PC-3 (cell line): ENCODE measurements at regions not wholly inside any gene's neighbourhood (a gene's known extent, or its start where the extent isn't known, plus 50 kb on each side); places are given as distances from the start of the nearest gene placed in this dataset.

Experiments used
- ATAC-seq: fragments of 200-7000 bp; cut with Tn5 transposase; 2 replicates; pipeline ENCODE4 v1.9.1; 2020; ENCODE audit warnings: mild to moderate bottlenecking, moderate library complexity
- BruUV-seq: library from RNA; stranded (reverse); fragments of 400-500 nt; replicated peaks from 2 replicates; lab custom pipeline; 2021; lab: Mats Ljungman, UMichigan
- CTCF ChIA-PET: fragments of 300-600 bp; sonication (Branson Sonifier 250); formaldehyde crosslinking; loops from one replicate; lab custom pipeline; 2022; ENCODE audit warnings: antibody characterized with exemption; lab: Charles Lee
- POLR2A ChIA-PET: fragments of 300-600 bp; sonication (Branson Sonifier 250); formaldehyde crosslinking; loops from one replicate; lab custom pipeline; 2022; ENCODE audit warnings: antibody characterized with exemption; ENCODE audit not compliant: unreplicated experiment; lab: Charles Lee
- DNase-seq: peaks from one replicate; pipeline ENCODE4 v3.0.0-alpha.2; 2015
- H2AFZ ChIP-seq: fragments of 300-600 bp; sonication (generic); 2 replicates; pipeline ENCODE4 v1.6.0; 2016; ENCODE audit warnings: antibody characterized with exemption, low read length
- H3F3A ChIP-seq: fragments of 300-600 bp; sonication (generic); one replicate; pipeline ENCODE4 v1.6.0; 2017; ENCODE audit warnings: antibody characterized with exemption, low read length, control low read depth, mild to moderate bottlenecking; ENCODE audit not compliant: unreplicated experiment
- H3K27ac ChIP-seq: fragments of 300-600 bp; sonication (generic); 2 replicates; pipeline ENCODE4 v1.5.1; 2016; ENCODE audit warnings: mild to moderate bottlenecking, low read length
- H3K27me3 ChIP-seq: fragments of 300-600 bp; sonication (generic); 2 replicates; pipeline ENCODE4 v1.6.1; 2016; ENCODE audit warnings: low read length, mixed read lengths
- H3K36me3 ChIP-seq: fragments of 300-600 bp; sonication (generic); 2 replicates; pipeline ENCODE4 v1.6.1; 2016; ENCODE audit warnings: low read depth, mixed run types, low read length, mixed read lengths
- H3K4me1 ChIP-seq: fragments of 300-600 bp; sonication (generic); 2 replicates; pipeline ENCODE4 v1.5.1; 2016; ENCODE audit warnings: low read length; ENCODE audit not compliant: insufficient read depth
- H3K4me2 ChIP-seq: fragments of 300-600 bp; sonication (generic); 2 replicates; pipeline ENCODE4 v1.6.0; 2016; ENCODE audit warnings: low read length
- H3K4me3 ChIP-seq: fragments of 300-600 bp; sonication (generic); 2 replicates; pipeline ENCODE4 v1.5.1; 2016; ENCODE audit warnings: mild to moderate bottlenecking, low read length, mixed read lengths
- H3K79me2 ChIP-seq: fragments of 300-600 bp; sonication (generic); 2 replicates; pipeline ENCODE4 v1.6.1; 2017; ENCODE audit warnings: low read length, mixed read lengths
- H3K9ac ChIP-seq: fragments of 300-600 bp; sonication (generic); 2 replicates; pipeline ENCODE4 v1.6.0; 2016; ENCODE audit warnings: mild to moderate bottlenecking, low read length
- H3K9me2 ChIP-seq: fragments of 300-600 bp; sonication (generic); replicated peaks from 2 replicates; pipeline ENCODE4 v1.6.1; 2016; ENCODE audit warnings: mixed run types, low read length, mixed read lengths
- H3K9me3 ChIP-seq: fragments of 300-600 bp; sonication (generic); 2 replicates; pipeline ENCODE4 v1.6.1; 2016; ENCODE audit warnings: low read length, mixed read lengths
- H4K20me1 ChIP-seq: fragments of 300-600 bp; sonication (generic); 2 replicates; pipeline ENCODE4 v1.6.1; 2016; ENCODE audit warnings: low read length, mixed read lengths
- CTCF ChIP-seq: fragments of 300-600 bp; sonication (generic); conservative IDR thresholded peaks from 2 replicates; pipeline ENCODE4 v1.5.1; 2017; ENCODE audit warnings: antibody characterized with exemption, low read depth, mild to moderate bottlenecking, low read length
- EZH2 ChIP-seq: fragments of 300-600 bp; sonication (generic); IDR thresholded peaks from one replicate; pipeline ENCODE4 v1.6.1; 2017; ENCODE audit warnings: antibody characterized with exemption, mild to moderate bottlenecking, low read length; ENCODE audit not compliant: unreplicated experiment
- EZH2phosphoT487 ChIP-seq: fragments of 300-600 bp; sonication (generic); IDR thresholded peaks from 2 replicates; pipeline ENCODE4 v1.6.1; 2018; ENCODE audit warnings: mild to moderate bottlenecking, antibody characterized with exemption, low read length, borderline replicate concordance
- intact Hi-C: fragments of 100-400 bp; cut with micrococcal nuclease; formaldehyde crosslinking; loops from 2 replicates; pipeline ENCODE4 v1.9.0; 2023

- H3K27ac ChIP-seq = no peak overlapping the region
- H3K9me3 ChIP-seq = no peaks in the 10 kb centered on the region
- no peak overlapping the region for H3K9ac ChIP-seq
- CTCF ChIA-PET = no interaction called here
- H3K4me2 ChIP-seq = no peak overlapping the region
- peaks cover 4% of the 10 kb centered on the region; the same call in 1 of the 2 replicates for H3K27me3 ChIP-seq
- no peaks in the 10 kb centered on the region for H3K9me2 ChIP-seq
- no peak overlapping the region for H3K4me3 ChIP-seq
- H3K79me2 ChIP-seq = no peaks in the 10 kb centered on the region
- ATAC-seq = no peak
- no TSS peak for BruUV-seq
- intact Hi-C loops = no loop called here
- POLR2A ChIA-PET = no interaction called here
- H4K20me1 ChIP-seq = no peaks in the 10 kb centered on the region
- H3K36me3 ChIP-seq = no peaks in the 10 kb centered on the region
- no peak overlapping the region for H2AFZ ChIP-seq
- H3K4me1 ChIP-seq = no peaks in the 10 kb centered on the region
- TF ChIP-seq CTCF (no peak), EZH2phosphoT487 (no peak)
- no peak for DNase-seq
- H3F3A ChIP-seq = no peaks in the 10 kb centered on the region
Observed at GRCh38 chr9:3006851-3007250, 163.0 kb upstream of the PUM3 start.

DNA sequence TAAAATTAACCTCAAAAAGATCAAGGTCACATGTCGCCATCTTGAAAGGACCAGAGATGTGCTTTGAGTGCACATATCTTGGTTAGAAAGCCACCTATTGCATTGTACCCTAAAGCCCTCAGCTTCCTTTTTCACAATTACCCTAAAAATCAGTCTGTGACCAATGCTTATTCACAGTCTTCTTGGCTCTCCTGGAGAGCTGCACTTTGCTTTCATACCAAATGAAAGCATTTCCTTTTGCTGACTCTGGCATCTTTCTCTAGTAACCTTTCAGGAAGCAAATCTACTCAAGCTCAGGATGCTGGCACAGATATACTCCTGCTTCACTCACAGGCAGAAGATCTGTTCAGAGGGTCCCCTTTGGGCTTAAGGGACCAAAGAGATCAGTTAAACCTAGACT, 160.7 kb upstream of the PUM3 start:
- DNase-seq = no peak
- Histone ChIP-seq H3K79me2 (no peaks in the 10 kb centered on the region), H3K36me3 (no peaks in the 10 kb centered on the region), H2AFZ (no peak overlapping the region), H3K27me3 (no peaks in the 10 kb centered on the region), H4K20me1 (no peaks in the 10 kb centered on the region), H3K9me2 (no peaks in the 10 kb centered on the region), H3K27ac (no peak overlapping the region), H3K4me3 (no peak overlapping the region), H3F3A (no peaks in the 10 kb centered on the region), H3K4me1 (no peaks in the 10 kb centered on the region), H3K9ac (no peak overlapping the region), H3K4me2 (no peak overlapping the region), H3K9me3 (no peaks in the 10 kb centered on the region)
- no TSS peak for BruUV-seq
- no peak for ATAC-seq
- ChIA-PET CTCF (no interaction called here), POLR2A (no interaction called here)
- intact Hi-C loops = no loop called here
- TF ChIP-seq EZH2phosphoT487 (no peak), EZH2 (no peak), CTCF (no peak)

- no TSS peak for BruUV-seq
- intact Hi-C loops = no loop called here
- DNase-seq = no peak
- no peak overlapping the region for H3K27ac ChIP-seq
- H3K9me3 ChIP-seq = no peaks in the 10 kb centered on the region
- no peaks in the 10 kb centered on the region for H3K9me2 ChIP-seq
- H3K27me3 ChIP-seq = no peaks in the 10 kb centered on the region
- no peaks in the 10 kb centered on the region for H4K20me1 ChIP-seq
- no peaks in the 10 kb centered on the region for H3F3A ChIP-seq
- CTCF ChIA-PET = no interaction called here
- TF ChIP-seq EZH2phosphoT487 (no peak), EZH2 (no peak), CTCF (no peak)
- ATAC-seq = no peak
- H3K9ac ChIP-seq = no peak overlapping the region
- no peak overlapping the region for H2AFZ ChIP-seq
- no peak overlapping the region for H3K4me3 ChIP-seq
- no peaks in the 10 kb centered on the region for H3K36me3 ChIP-seq
- no peaks in the 10 kb centered on the region for H3K4me1 ChIP-seq
- no peaks in the 10 kb centered on the region for H3K79me2 ChIP-seq
- POLR2A ChIA-PET = no interaction called here
- no peak overlapping the region for H3K4me2 ChIP-seq
Observed at GRCh38 chr9:3001311-3001710, 157.4 kb upstream of the PUM3 start.
